GM21447 (cell line): ENCODE measurements at regions not wholly inside any gene's neighbourhood (a gene's known extent, or its start where the extent isn't known, plus 50 kb on each side); places are given as distances from the start of the nearest gene placed in this dataset.
"Not testable (repeated sequence)": the region's sequence is repeated elsewhere in the genome, so short reads cannot be mapped to it uniquely, and the experiment has no call there.

Source experiments
- ATAC-seq: cut with Tn5 transposase; IDR thresholded peaks from one replicate; pipeline ENCODE4 v1.9.1; 2021; ENCODE audit not compliant: unreplicated experiment

DNA sequence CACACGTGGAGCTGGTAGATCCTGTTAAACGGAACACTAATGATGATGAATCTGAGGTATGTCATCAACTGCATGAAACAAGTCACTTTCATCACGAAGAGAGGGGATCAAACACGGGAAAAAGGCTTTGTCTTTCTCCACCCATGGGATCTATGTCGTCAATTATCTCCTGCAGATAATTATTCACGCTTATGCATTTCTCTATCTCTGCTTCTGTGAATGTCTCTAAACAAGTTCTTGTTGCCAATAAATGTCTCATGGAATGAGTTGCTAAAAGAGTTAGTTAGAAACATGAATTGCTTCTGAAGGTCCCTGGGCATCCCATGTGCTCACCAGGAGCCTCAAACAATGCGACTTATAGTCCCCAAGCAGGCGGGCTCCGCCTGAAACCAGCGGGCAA is 1228.2 kb upstream of the TMEM132C start:
- ATAC-seq, result no peak

DNA sequence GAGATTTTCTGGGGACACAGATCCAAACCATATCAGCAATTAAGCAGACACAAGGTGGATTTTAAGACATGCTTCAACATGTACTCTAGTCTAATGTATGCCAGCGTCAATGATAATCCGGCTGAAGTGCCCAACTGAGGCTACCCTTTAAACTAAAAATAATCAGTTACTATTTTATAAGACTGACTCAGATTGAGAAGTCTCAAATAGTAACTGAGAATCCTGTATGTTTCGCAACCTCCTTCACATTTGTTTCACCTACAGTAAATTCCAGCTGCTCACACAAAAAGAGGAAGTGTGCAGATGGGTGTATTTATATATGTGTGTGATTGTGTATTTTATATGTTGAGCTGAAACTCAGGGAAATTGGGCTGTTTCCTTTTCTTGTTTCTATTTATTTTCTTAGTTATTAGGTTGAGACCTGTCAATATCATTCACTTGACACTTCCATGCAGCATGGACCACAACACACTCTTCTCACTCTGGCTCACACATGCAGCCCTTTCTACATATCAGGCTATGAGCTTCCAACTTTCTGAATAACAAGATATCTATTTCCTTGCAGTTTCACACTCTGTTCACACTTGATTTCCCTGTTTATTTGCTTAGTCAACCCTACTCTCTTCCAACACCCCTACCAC is 1224.9 kb upstream of the TMEM132C start:
- peak; percentile 97 for ATAC-seq

DNA sequence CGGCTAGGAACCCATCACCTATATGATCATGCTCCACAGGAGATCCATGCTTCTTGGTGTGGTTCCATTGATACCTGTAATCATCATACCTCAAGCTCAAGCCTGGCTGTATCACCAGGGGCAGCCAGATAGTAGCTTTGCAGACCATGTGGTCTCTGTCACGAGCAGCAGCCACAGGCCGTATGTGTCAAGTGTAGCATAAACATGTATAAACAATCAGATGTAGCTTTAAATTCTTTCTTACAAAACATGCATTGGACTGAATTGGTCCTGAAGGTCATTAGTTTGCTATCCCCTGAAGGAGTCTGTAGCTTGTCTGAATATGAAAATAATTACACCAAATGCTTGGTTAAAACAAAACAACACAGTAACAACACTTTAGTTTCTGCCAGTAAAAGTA is 1223.2 kb upstream of the TMEM132C start:
- ATAC-seq, result no peak

DNA sequence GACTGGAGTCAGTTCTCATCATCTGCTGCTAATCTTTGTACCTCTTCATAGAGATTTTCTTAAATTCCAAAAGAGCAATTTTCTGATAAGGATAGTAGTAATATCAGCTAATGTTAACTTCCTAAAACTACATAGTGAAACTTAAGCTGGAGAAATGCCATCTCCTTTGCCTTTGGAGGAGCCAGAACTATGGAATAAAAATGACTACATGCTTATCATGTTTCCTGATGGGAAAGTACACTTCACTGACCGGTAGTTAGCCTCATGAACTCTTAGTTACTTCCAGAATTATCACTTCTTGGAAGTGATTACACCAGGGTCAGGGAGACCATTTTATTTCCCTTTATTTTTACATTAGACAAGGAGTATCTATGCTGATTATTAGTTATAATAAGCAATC is 1222.1 kb upstream of the TMEM132C start:
- ATAC-seq, result no peak

GRCh38 chr12:127046467-127046866 is 1220.5 kb upstream of the TMEM132C start:
- no peak for ATAC-seq

DNA sequence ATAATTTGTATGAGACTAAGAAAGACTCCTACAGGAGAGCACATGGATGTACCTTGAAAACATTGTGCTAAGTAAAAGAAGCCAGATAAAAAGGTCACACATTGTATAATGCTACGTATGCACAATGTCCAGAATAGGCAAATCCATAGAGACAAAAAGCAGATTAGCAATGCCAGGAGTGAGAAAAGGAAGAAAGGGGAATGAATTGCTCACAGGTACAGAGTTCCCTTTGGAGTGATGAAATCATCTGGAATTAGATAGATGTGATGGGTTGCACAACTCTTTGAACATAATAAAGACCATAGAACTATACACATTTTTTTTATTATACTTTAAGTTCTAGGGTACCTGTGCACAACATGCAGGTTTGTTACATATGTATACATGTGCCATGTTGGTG is 1218.9 kb upstream of the TMEM132C start:
- ATAC-seq, result no peak

GRCh38 chr12:127048525-127048924 is 1218.4 kb upstream of the TMEM132C start:
- ATAC-seq, result not testable (repeated sequence)

DNA sequence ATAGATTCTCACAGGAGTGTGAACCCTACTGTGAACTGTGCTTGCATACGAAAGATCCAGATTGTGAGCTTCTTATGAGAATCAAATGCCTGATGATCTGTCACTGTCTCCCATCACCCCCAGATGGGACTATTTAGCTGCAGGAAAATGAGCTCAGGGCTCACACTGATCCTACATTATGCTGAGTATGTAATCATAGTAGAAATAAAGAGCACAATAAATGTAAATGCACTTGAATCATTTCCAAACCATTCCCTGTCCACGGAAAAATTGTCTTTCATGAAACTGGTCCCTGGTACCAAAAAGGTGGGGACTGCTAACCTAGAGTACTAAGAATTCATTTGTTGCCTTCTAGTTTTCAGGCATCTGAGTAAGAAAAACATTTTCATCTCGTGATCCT is 1215.8 kb upstream of the TMEM132C start:
- ATAC-seq, result no peak

DNA sequence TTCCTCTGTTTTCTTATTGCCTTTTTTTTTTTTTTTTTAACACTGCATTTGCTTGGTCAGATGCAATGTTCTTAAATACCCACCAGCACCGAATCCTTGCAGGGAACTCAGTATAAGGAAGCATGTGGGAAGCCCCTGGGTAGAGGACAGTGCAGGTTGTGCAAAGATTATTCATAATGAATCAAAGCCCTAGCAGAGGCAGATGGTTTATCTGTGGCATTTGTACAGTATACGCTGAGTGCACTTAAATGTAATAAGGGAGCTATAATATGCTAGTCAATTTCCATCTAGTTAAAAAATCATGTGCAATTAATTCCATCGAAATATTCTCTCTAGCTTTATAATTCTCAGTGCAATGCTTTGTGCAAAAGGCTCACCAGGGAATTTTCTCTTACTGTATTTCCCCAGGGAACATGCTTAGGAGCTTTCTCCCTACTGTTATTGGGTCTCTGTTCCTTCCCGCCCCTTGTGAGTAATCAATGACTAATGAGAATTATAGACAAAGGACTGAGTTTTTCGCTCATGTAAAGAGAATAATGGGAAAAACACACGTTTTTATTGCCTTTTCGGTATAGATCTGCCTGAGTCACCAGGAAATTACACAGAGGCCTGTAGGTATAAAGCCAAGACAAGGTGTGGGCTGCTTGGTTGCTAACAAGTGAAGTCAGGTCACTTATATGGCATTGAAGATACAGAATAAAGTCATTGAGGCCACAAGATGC is 1214.3 kb upstream of the TMEM132C start:
- no peak for ATAC-seq

GRCh38 chr12:127054531-127054930 is 1212.4 kb upstream of the TMEM132C start:
- no peak for ATAC-seq

DNA sequence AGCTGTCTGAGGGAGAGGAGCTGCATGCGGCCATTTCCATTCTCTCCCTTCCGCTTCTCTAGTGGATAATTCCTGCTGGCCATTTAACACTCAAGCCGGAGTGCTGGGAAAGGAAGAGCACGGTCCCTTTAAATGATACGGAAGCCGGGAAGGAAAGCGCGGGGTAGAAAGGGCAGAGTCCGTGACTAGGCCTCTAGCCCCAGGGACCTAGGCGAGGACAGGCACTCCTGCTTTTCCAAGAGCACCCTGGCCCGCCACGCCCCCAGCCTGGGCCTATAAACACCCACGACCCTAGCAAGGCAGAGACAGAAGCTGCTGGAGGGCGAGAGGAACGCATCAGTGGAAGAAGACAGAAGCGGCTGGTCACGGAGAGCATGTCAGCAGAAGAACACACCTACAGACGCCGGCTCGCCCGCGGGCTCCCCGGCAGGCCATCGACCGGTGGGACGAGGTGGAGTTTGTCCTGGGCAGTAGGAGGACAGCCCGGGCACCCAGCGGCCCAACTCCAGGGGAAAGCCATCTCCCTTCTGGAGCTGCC is 1206.6 kb upstream of the TMEM132C start:
- ATAC-seq, result no peak

GRCh38 chr12:127060933-127061332 is 1206.0 kb upstream of the TMEM132C start:
- no peak for ATAC-seq

DNA sequence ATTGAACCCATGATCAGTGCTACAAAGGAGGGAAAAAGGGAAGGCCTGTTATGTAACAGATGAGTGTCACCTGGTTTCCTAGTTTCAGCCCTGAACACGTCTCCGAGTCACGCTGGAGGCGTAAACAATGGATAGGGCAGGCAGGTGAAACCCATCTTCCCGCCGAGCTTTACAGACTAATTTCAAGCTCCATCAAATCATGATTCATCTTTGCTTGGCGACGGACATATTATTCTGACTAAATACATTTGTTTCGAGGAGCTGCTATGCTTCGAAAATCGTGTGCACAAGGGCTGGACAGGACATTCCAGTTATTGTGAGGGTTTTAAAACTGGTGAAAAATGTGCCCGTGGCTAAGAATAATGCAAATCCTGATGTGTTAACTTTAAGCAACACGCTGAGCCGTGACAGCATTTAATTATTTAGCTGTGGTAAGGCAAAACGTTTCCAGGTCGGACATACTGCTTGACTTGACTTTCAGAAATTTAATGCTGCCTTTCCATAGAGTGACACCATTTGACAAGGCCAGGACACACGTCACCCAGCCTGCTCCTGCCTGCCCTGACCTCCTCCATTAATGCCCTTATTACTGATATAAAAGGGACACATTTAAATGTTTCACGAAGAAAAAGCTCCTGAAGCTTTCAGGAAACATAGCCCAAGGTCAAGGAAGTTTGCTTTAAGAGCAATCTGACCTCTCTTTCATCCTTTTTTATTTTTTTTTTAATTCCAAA is 1203.5 kb upstream of the TMEM132C start:
- no peak for ATAC-seq

- no peak for ATAC-seq
Observed at GRCh38 chr12:127064207-127064606, 1202.8 kb upstream of the TMEM132C start.

- ATAC-seq, result no peak
Observed at GRCh38 chr12:127065595-127065994, 1201.4 kb upstream of the TMEM132C start.

GRCh38 chr12:127070515-127071157 is 1196.3 kb upstream of the TMEM132C start:
- ATAC-seq, result no peak

GRCh38 chr12:127074161-127074560 is 1192.8 kb upstream of the TMEM132C start:
- ATAC-seq, result no peak

DNA sequence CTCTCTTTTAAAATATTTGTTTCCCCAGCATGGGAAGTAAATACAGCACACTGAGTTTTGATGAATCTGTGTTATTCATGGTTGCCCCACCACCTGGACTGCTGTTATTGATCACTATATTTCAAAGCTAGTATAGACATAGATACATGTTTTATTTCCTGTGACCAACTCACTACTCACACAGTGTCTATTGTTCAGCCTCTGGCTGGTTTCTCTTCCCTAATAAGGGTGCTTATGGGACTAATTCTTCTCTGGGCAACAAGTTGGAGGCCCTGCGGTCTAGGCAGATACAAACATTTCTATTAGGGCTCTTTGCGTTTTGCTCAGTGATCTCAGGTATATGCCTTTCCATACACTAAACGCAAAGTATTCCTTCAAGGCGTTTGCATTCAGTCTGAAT is 1191.0 kb upstream of the TMEM132C start:
- ATAC-seq, result no peak

DNA sequence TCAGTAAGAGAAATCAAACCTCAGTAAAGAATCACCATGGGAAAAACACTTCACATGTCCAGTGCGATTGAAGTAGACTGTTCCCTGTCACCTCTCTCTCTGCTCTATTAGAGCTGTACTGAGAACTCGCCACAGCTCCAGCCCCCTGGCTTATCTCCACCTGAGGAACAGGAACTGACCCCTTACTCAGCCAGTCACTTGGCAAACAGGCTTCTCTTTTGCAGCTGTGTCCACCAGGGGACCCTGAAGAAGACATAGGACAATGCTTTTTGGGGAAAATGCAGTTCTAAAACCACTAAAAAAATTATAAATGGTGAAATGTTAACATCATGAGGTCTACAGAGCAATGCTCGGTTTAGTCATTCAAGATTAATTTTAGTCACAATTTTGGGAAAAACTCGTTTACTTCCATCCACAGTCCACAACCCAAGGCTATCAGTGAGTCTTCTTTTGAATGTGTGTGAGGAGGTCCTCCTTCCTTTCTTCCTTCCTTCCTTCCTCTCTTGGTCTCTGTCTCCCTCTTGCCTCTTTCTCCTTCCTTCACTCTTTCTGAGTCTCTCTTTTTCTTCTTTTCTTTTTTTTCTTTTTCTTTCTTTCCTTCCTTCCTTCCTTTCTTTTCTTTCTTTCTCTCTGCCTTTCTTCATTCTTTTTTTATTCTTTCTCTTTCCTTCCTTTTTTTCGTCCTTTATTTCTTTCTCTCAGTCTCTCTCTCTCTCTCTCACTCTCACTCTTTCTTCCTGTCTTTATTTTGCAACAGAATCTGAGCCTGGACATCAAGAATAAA is 1189.5 kb upstream of the TMEM132C start:
- no peak for ATAC-seq

DNA sequence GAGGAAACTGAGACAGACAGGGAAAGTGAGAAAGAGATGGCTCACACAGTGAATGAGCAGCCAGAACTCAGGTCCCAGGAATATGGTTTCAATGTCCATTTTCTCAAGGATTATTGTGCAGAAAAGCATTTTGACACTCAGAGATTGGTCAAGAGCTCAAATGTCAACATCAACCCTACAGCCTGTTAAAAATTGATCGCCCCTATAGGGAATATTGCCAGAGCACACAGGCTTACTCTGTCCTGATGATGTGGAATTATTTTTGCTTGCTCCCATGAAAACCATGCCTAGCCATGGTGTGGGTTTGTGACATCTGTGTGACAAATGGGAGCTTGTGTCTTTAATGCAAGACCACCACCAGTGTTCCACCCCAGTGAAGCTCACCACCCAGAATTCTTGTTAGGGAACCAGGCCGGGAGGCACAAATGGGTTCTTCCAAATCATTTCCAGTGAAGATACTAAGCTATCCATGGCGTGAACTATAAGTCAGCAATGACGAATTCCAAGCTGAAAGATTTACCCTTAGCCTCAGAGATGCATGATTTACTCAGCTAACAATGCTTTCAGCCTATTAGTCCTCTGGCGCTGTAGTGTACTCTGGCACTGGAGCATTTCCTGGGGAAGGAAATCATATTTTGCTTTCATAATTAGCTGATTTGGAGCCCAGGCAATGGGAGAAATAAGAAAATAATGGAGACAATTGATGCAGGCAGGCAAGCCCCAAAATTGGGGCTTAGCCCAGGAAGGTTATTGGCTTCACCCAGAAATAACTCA is 1188.2 kb upstream of the TMEM132C start:
- ATAC-seq, result no peak
